Activated CD8-positive, alpha-beta memory T cell treated with anti-CD3 and anti-CD28 coated beads, Interleukin-2, amount 50 U/mL, for 24 hours (primary cell): ENCODE measurements at regions not wholly inside any gene's neighbourhood (a gene's known extent, or its start where the extent isn't known, plus 50 kb on each side); places are given as distances from the start of the nearest gene placed in this dataset.

Source experiments
- DNase-seq: peaks from one replicate; pipeline ENCODE4 v3.0.0-alpha.2; 2020; ENCODE audit errors: extremely low read depth

DNA sequence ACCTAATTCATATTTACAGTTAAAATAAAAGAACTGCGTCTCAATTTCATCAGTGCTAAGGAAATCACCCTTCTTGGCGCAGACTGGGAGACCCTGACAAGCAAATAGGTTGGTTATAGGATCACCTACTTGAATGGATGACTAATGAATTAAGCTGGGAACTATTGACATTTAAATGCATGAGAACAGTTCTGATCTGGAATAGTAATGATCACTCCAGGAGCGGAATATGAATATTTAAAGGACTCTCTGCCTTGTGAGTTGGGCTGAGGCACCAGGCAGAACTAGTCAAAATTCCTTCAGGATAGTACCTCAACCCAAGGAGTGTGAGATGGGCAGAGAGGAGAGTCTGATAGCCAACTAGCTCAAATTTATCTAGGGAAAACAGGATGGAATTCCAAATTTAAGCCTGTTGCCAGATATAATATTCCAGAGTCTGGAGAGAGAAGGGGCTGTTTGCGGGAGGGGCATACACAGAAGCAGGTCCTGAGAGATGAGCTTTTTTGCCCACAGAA lies 364.4 kb downstream of the CSNK1G3 start:
- no peak for DNase-seq

GRCh38 chr5:123875561-123876275 lies 363.7 kb downstream of the CSNK1G3 start:
- no peak for DNase-seq

GRCh38 chr5:123874600-123875201 lies 362.7 kb downstream of the CSNK1G3 start:
- DNase-seq, result no peak

GRCh38 chr5:123873846-123874245 lies 361.9 kb downstream of the CSNK1G3 start:
- no peak for DNase-seq

DNA sequence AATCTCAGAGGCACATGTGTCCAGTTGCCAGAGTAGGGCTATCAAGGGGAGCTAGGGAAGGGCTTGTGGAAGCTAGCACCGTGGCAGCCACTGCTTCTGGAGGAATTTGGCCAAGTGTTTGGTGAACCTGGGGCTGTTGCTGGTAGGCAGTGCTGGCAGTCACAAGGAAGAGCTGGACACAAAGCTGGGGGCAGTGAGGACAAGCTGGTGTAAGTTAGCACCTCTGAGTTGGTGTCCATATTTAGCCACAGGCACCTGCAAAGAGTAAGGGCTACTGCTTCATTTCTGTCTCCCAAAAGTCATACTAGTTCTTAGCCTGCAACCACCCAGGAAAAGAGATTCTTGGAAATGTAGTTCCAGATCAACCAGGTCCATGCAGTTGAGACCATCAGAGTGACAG lies 359.4 kb downstream of the CSNK1G3 start:
- no peak for DNase-seq

DNA sequence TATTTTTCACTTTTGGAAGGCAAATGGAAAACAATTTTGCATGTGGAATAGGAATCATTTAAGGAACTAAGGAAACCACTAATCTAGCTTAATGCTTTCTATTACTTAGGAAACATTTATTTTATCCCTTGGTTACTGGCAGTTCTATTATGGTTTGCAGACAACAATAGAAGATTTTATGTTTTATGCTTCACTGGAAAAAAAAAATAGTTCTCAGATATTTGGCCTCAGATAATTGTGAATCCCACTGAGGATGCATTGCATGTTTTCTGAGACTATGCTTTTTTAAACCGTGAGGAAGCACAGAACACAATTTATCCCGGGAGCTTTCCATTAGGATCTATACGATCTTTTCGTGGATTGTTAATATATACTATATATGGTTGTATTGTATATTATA lies 356.9 kb downstream of the CSNK1G3 start:
- DNase-seq, result no peak

DNA sequence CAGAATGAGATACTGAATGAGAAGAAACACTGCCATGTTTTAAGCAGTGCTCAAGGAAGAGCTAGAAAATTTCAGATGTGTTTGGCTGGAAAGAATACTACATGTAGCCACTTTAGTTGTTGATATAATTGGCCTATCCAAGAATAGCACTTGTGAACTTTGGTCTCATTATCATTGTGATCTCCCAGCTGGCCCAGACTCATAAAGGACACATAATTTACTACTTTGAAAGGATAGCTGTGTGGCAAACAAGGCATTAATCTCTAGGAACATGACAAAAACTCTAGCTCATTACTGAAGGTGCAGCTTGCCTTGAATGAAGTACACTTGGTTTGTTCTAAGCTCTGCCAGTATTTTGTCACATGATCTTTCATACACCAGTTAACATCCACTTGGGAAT lies 356.3 kb downstream of the CSNK1G3 start:
- no peak for DNase-seq

- no peak for DNase-seq
Measured at GRCh38 chr5:123865641-123866040, 353.7 kb downstream of the CSNK1G3 start.

GRCh38 chr5:123864578-123864977 lies 352.6 kb downstream of the CSNK1G3 start:
- DNase-seq, result no peak

DNA sequence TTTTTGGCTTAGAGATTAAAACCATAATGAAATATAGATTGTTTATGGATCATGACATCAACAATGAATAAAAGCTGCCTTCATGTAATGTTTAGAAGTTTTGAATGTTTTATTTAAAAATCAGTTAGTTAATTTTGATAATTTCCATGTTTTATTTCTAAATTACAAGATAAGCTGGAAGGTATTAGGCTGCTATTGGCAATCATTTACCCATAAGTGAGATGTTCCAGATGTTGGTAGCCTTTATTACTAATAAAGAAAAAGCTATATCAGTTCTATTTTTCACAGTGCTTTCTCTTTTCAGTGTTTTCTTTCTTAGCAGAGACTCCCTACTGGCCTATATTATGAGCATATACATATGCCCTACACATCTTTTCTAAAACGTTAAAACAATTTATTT lies 347.0 kb downstream of the CSNK1G3 start:
- DNase-seq, result no peak

- no peak for DNase-seq
Measured at GRCh38 chr5:123856766-123857165, 344.8 kb downstream of the CSNK1G3 start.

GRCh38 chr5:123855609-123856008 lies 343.6 kb downstream of the CSNK1G3 start:
- no peak for DNase-seq

DNA sequence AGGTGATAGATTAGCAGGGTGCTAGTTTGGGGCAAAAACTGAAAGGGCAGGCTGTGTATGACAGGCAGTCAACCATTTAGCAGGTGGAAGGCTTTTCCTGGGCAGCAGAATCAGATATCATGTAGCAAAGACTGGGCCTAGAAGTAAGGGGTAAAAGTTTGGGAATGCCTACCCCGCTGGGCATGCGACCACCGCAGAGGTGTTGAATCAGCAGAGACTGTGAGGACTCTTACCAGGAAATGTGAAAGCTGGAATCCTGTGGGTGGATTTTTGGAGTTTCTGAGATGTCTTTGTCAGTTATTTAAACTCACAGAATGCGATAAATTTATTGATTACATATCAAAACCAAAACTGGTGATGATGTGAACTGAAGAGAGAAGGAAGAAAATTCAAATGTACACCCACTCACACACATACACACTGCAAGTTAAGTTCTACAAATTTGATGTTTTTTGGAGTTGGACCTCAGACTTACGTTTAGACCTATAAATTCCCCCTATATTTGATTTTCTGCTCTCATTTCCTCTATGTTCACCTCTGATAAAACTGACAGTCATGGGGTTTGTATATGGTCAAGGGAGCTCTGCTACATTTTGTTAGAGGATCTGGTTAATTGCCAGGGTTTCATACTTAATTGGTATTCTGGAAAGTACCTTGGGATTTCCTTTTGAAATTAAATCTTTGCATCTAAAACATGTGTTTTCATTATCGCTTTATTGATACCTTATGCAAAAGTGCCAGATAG lies 333.6 kb downstream of the CSNK1G3 start:
- DNase-seq, result no peak

GRCh38 chr5:123844873-123845272 lies 332.9 kb downstream of the CSNK1G3 start:
- no peak for DNase-seq

- DNase-seq, result no peak
Measured at GRCh38 chr5:123835421-123835820, 323.4 kb downstream of the CSNK1G3 start.

GRCh38 chr5:123830575-123830974 lies 318.6 kb downstream of the CSNK1G3 start:
- no peak for DNase-seq

DNA sequence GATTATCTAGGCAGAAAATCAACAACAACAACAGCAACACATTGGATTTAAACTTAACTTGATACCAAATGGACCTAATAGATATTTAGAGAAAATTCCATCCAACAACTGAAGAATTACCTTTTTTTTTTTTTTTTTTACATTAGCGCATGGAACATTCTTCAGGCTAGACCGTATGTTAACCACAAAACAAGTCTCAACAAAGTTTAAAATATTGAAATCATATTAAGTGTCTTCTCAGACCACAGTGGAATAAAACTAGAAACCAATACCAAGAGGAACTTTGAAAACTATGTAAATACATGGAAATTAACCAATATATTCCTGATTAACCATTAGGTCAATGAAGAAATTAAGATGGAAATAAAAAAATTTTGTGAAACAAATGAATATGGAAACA lies 315.8 kb downstream of the CSNK1G3 start:
- DNase-seq, result no peak

GRCh38 chr5:123819833-123820232 lies 307.9 kb downstream of the CSNK1G3 start:
- DNase-seq, result no peak

DNA sequence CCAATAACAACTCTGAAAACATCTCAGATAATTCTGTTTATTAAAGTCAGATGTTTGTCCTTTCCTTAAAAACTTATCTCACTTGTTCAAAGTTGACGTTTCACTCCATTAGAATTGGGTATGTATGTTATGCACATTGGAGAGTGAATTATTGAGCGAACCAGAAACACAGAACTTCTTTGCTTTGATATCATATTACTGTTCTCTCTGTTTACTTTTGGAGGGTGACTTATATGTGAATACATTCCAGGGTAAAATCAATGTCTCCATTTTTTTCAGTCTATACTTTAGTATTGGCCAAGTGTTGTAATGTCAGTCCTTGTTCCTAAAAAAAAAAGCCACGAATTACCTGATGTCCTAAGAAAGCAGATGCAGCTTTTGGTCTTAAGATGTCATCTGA lies 307.4 kb downstream of the CSNK1G3 start:
- no peak for DNase-seq

DNA sequence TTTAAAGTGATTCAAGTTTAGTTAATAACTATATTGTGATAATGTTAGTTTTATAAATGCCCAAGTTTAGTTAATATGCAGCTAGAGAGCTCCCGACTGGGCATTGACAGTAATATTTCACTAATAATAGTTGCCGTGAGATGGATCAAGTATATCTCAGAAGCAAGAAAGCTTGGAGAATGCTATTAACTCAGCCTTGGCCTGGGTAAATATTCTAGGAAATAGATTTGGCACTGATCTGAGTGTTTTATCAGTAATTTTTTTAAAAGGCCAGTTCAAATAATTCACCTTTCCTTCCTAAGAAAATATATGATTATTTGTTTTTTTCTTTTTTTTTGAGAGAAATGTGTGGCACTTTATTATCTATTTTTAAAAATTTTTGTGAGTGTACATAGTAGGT lies 305.3 kb downstream of the CSNK1G3 start:
- DNase-seq, result no peak

DNA sequence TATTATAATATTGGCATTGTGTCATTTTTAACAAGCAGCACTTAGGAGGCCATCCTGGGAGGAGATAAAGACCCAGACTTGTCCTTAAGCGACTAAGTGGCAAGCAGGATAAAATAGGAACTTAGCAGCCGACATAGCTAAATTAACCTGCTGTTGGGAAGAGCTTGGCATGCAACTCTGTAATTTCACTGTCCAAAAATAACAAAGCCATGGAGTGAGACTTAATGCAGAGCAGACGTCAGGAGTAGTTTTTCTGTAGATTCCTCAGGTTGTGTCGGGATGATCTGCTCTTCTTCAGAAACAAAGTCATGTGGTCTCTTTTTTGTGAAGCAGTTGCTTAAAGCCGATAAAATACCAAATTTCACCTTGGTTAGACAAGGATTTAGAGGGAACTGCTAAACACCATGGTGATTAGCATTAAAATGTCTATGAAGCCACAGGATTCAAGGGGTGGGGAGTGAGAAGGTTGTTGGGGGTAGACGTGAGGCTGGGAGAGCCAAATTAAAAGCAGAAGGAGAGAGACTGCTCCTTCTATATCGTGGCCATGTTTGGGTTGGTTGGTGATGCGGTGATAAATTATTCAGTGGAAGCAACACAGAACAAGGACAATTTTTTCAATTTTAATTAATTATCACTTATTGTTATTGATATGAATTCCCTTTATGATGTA lies 303.0 kb downstream of the CSNK1G3 start:
- DNase-seq, result no peak

DNA sequence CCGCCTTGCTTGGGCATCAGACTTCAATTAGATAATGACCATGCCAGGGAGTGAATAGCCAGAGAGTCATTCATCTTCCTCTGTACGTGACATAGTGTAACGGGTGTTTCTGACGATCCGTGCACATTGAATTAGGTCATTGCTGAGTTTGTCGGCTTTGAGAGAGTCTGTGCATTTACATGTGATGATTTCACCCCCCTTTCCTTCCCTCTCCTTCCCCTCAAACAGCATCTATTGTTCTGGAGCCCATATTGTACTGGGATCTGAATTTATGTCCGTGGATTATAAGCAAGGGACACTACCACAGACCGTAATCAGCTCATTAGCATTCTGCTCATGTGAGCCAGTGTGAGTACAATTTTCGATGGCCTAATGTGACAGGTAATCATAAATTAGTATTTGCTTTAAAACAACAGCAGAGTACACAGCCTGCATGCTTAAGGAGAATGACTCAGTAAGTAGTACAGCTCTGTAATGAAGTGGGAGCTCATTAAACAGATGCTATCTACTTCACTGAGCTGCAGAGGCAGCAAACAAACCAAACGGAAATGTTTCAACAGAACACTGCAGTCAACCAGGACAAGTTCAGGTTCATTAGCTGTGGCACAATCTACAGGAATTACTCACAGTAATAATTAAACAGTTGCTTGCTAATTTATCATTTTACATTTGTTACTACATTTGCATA lies 302.1 kb downstream of the CSNK1G3 start:
- DNase-seq, result no peak
